Breast epithelium (tissue), 4 donors: ENCODE measurements at regions not wholly inside any gene's neighbourhood (a gene's known extent, or its start where the extent isn't known, plus 50 kb on each side); places are given as distances from the start of the nearest gene placed in this dataset.

ENCODE experiments used
- DNase-seq, 2 donors: peaks; one replicate each; pipeline ENCODE4 v3.0.0-alpha.2; 2019; ENCODE audit warnings: low spot score in 2 of 2
- H3K27ac ChIP-seq, 2 donors: fragments of 200-600 bp; sonication (generic) in 1 of 2; one replicate each; pipeline ENCODE4 v1.5.1; 2016 to 2019; ENCODE audit warnings: mild to moderate bottlenecking in 1 of 2
- H3K27me3 ChIP-seq, 2 donors: fragments of 200-600 bp; sonication (generic) in 1 of 2; one replicate each; pipeline versions ENCODE4 v1.5.1 to v1.6.0; 2017 to 2019; ENCODE audit warnings: control low read depth in 1 of 2, mild to moderate bottlenecking in 1 of 2
- H3K36me3 ChIP-seq: fragments of 200-600 bp; one replicate; pipeline ENCODE4 v1.5.1; 2019
- H3K4me1 ChIP-seq, 2 donors: fragments of 200-600 bp; sonication (generic); one replicate each; pipeline ENCODE4 v1.5.1; 2016 to 2019; ENCODE audit warnings: control low read depth in 1 of 2
- H3K4me3 ChIP-seq, 3 donors: fragments of 200-600 bp; sonication (generic); 1 replicate in 2 of 3; 2 replicates in 1 of 3; pipeline ENCODE4 v1.5.1; 2016 to 2019; ENCODE audit warnings: mild to moderate bottlenecking in 3 of 3, moderate library complexity in 2 of 3
- H3K9me3 ChIP-seq, 2 donors: fragments of 200-600 bp; sonication (generic) in 1 of 2; one replicate each; pipeline ENCODE4 v1.5.1; 2016 to 2019; ENCODE audit warnings: control low read depth in 1 of 2
- POLR2A ChIP-seq: fragments of 450-650 bp; IDR thresholded peaks from one replicate; pipeline ENCODE4 v1.6.1; 2016; ENCODE audit warnings: antibody characterized with exemption, mild to moderate bottlenecking, moderate library complexity
- POLR2AphosphoS5 ChIP-seq, 3 donors: sonication (generic); formaldehyde crosslinking; IDR thresholded peaks; one replicate each; pipeline ENCODE4 v1.6.1; 2017; ENCODE audit warnings: antibody characterized with exemption in 3 of 3
- intact Hi-C: fragments of 100-400 bp; cut with DNase I; formaldehyde crosslinking; loops from one replicate; pipeline ENCODE4 v1.15.1; 2023; ENCODE audit warnings: low total_unique reads
- TF ChIP-seq, protein P1 (sequence below), 3 donors: fragments of 450-650 bp; IDR thresholded peaks; one replicate each; pipeline ENCODE4 v1.5.1; 2016 to 2017; ENCODE audit warnings: antibody characterized with exemption in 3 of 3, mild to moderate bottlenecking in 3 of 3, moderate library complexity in 3 of 3

DNA sequence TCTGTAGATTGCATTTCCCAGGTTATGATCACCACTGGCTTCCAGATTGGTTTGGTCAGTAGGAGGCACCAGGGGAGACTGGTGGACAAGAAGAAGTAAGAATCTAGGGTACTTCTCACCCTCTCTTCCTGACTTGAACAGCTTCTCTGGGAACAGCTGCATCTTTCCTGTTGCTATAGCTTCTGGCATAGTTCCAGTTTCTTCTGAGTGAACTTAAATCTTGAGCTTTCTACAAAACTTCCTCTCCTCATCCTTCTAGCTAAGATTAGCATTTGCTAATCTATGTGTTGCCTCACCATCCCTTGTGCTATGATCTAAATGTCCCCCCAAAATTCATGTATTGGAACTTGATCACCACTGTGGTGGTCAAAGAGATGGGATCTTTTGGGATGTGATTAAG lies 724.6 kb downstream of the UTRN start:
- Histone ChIP-seq H3K36me3 (no peaks in the 10 kb centered on the region), H3K4me1 (no peaks in the 10 kb centered on the region), H3K9me3 (no peaks in the 10 kb centered on the region), H3K4me3 (no peak overlapping the region), H3K27me3 (no peaks in the 10 kb centered on the region), H3K27ac (no peak overlapping the region)
- DNase-seq: no peak
- intact Hi-C loops: loop anchor here (1.0 kb wide), 1 partner anchor 17 kb away; no protein-coding TSS in a partner anchor
- TF ChIP-seq POLR2A (no peak), POLR2AphosphoS5 (IDR thresholded peaks at IDR 0.05) (no peak)
- TF ChIP-seq, protein P1, sequence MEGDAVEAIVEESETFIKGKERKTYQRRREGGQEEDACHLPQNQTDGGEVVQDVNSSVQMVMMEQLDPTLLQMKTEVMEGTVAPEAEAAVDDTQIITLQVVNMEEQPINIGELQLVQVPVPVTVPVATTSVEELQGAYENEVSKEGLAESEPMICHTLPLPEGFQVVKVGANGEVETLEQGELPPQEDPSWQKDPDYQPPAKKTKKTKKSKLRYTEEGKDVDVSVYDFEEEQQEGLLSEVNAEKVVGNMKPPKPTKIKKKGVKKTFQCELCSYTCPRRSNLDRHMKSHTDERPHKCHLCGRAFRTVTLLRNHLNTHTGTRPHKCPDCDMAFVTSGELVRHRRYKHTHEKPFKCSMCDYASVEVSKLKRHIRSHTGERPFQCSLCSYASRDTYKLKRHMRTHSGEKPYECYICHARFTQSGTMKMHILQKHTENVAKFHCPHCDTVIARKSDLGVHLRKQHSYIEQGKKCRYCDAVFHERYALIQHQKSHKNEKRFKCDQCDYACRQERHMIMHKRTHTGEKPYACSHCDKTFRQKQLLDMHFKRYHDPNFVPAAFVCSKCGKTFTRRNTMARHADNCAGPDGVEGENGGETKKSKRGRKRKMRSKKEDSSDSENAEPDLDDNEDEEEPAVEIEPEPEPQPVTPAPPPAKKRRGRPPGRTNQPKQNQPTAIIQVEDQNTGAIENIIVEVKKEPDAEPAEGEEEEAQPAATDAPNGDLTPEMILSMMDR (IDR thresholded peaks at IDR 0.05): no peak

DNA sequence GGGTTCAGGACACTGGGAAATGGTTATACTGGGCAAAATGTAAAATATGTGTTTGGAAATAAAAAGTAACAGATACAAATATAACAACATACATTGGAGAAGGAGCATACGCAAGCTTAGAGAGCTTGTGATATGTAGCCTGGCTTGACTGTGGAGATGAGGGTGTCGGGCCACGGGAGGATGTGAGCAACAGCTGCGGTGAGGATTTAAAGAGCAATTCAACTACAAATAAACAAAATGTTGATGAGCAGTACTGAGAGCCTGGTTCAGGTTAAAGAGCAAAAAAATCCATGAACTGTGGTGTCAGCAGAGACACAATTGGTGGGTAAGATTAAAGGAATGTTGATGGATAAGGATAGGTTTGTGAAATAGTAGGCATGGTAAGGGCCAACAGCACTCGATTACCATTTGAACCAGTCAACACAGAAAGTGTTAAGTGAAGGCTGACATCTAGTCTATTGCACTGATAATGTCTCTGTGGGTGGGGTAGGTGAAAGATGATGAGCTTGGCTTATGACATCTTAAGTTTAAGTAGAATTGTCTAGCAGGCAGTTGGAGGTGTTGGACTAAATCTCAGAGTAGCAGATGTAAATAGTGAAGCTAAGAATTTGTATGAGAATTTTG lies 723.2 kb downstream of the EPM2A start:
- Histone ChIP-seq H3K9me3 (no peaks in the 10 kb centered on the region), H3K27ac (no peak overlapping the region), H3K36me3 (no peaks in the 10 kb centered on the region), H3K4me1 (no peaks in the 10 kb centered on the region), H3K27me3 (no peaks in the 10 kb centered on the region), H3K4me3 (no peak overlapping the region)
- DNase-seq: no peak
- intact Hi-C loops: no loop called here
- TF ChIP-seq, protein P1 (IDR thresholded peaks at IDR 0.05): no peak
- TF ChIP-seq POLR2AphosphoS5 (IDR thresholded peaks at IDR 0.05): no peak
- TF ChIP-seq POLR2A: no peak

DNA sequence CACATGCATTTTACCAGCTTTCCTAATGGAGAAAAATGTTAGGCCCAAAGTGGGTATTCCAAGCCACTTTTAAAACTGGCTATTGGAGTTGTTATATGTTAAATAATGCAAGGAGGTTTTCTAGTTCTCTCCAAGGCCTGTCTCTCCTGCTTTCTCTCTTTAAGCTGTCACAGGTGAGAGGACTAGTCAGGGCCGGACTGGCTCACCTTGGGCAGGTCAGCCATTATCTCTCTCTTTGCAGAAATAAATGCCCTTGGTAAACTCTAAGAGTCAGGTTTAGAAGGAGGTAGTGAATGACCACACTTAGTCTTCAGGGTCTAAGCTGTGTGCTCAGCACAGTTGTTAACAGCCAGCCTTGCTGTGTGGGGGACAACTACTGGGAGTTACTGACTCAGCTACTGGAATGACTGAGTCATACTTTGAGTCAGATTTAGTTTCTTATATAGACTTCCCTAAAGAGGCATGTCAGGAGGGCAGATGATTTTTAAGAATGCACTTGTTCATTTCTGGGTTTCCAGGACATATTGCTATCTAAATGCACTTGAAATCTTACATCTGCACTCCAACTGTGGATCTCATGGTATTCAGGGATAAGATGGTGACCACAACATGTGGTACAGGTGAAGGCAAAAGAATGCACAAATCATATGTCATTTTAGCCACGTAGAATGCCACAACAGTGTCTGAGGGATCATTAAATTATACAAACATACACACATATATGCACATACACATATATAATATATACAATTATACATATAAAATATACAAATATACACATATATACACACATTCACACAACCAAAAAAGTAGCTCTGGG lies 719.4 kb downstream of the EPM2A start:
- no peak overlapping the region for H3K27ac ChIP-seq

DNA sequence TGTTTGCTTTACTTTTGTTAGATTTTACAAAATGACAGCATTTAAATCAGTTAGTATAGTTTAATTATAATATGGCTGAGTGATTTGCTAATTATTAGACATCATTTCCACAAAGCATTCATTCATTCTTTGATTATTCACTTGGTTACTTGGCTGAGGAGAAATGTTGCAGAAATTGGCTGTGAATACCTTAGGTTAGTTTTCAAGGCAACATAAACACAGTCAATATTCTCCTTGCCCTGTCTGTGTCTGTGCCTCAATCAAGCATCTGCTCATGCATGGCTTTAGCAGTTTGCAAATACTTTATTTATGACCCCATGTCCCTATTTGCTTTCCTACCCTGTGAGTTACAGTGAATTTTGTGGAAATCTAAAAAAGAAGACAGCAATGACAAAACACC lies 718.3 kb downstream of the EPM2A start:
- H3K27ac ChIP-seq: no peak overlapping the region
- H3K9me3 ChIP-seq: no peaks in the 10 kb centered on the region
- no peaks in the 10 kb centered on the region for H3K4me1 ChIP-seq
- DNase-seq: no peak
- TF ChIP-seq POLR2A: no peak
- no peak for TF ChIP-seq POLR2AphosphoS5 (IDR thresholded peaks at IDR 0.05)
- TF ChIP-seq, protein P1 (IDR thresholded peaks at IDR 0.05): no peak
- H3K27me3 ChIP-seq: no peaks in the 10 kb centered on the region
- no peaks in the 10 kb centered on the region for H3K36me3 ChIP-seq
- intact Hi-C loops: no loop called here
- H3K4me3 ChIP-seq: no peak overlapping the region

More for the DNA sequence above, 719.4 kb downstream of the EPM2A start:
- no peaks in the 10 kb centered on the region for H3K36me3 ChIP-seq
- no peak overlapping the region for H3K4me3 ChIP-seq
- intact Hi-C loops: no loop called here
- H3K27me3 ChIP-seq: no peaks in the 10 kb centered on the region
- H3K4me1 ChIP-seq: no peaks in the 10 kb centered on the region
- no peaks in the 10 kb centered on the region for H3K9me3 ChIP-seq
- no peak for DNase-seq
- TF ChIP-seq POLR2AphosphoS5 (IDR thresholded peaks at IDR 0.05): no peak

DNA sequence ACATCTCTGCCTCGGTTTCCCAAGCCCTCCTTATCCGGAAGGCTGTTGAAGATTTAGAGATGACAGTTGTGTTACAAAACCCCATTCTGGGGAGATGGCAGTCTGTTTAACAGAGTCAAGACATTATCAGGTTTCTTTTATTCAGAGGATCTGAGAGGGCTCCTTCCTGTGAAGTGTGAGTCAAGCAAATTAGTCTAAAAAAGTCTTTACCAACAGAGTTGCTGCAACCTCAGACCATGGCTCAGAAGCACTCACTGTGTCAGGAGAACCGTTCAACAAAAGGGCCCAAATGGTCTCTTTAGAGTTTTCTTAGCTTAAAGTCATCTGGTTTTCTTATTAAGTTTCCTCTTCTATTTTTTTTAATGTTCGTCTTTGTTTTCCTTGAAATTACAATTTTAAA lies 717.8 kb downstream of the EPM2A start:
- Histone ChIP-seq H3K9me3 (no peaks in the 10 kb centered on the region), H3K27ac (no peak overlapping the region), H3K4me3 (no peak overlapping the region), H3K4me1 (no peaks in the 10 kb centered on the region), H3K36me3 (no peaks in the 10 kb centered on the region), H3K27me3 (no peaks in the 10 kb centered on the region)
- intact Hi-C loops: no loop called here
- DNase-seq: no peak
- no peak for TF ChIP-seq POLR2A
- no peak for TF ChIP-seq POLR2AphosphoS5 (IDR thresholded peaks at IDR 0.05)
- TF ChIP-seq, protein P1 (IDR thresholded peaks at IDR 0.05): no peak
